ENCODE measurements at regions not wholly inside any gene's neighbourhood (a gene's known extent, or its start where the extent isn't known, plus 50 kb on each side); places are given as distances from the start of the nearest gene placed in this dataset.
"Not testable (repeated sequence)": the region's sequence is repeated elsewhere in the genome, so short reads cannot be mapped to it uniquely, and the experiment has no call there.

GRCh38 chr12:105609001-105609400, 278.5 kb downstream of the C12orf75 start:
- H3K9me3 Mint-ChIP-seq; H3K4me3 Mint-ChIP-seq; H3K27me3 Mint-ChIP-seq; H3K36me3 Mint-ChIP-seq; DNase-seq; H3K27ac Mint-ChIP-seq; H3K4me1 Mint-ChIP-seq; POLR2A ChIA-PET; ATAC-seq (ENCODE audit: low read depth): not testable (repeated sequence)

DNA sequence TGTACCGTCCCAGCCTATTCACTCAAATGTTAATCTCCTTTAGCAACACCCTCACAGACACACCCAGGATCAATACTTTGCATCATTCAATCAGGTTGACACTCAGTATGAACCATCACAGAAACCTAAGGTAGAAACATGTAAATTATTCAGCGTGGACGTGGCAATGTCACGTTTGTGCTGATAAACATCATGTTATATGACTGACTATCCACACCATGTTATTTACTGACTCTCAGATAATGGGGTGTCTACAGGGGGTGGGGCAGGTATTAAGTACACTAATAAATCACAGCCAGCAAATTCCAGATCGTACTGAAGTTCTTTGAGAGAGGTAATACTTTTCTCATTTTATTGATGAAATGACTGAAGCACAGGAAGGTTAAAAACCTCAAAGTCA, 280.0 kb downstream of the C12orf75 start:
- no peaks in the 10 kb centered on the region for H3K36me3 Mint-ChIP-seq
- H3K9me3 Mint-ChIP-seq: no peaks in the 10 kb centered on the region
- POLR2A ChIA-PET: no interaction called here
- H3K27ac Mint-ChIP-seq: no peak overlapping the region
- H3K4me3 Mint-ChIP-seq: no peak overlapping the region
- ATAC-seq (ENCODE audit: low read depth) (no peak), DNase-seq (no peak)
- H3K4me1 Mint-ChIP-seq: no peaks in the 10 kb centered on the region
- H3K27me3 Mint-ChIP-seq: peaks cover 4% of the 10 kb centered on the region

- peaks cover 4% of the 10 kb centered on the region for H3K27me3 Mint-ChIP-seq
- no peaks in the 10 kb centered on the region for H3K36me3 Mint-ChIP-seq
- DNase-seq: no peak
- H3K9me3 Mint-ChIP-seq: no peaks in the 10 kb centered on the region
- H3K4me1 Mint-ChIP-seq: no peaks in the 10 kb centered on the region
- no peak for ATAC-seq (ENCODE audit: low read depth)
- POLR2A ChIA-PET: no interaction called here
- no peak overlapping the region for H3K27ac Mint-ChIP-seq
- H3K4me3 Mint-ChIP-seq: no peak overlapping the region
Measured at GRCh38 chr12:105611340-105611739, 280.8 kb downstream of the C12orf75 start.

GRCh38 chr12:105613269-105613668, 282.8 kb downstream of the C12orf75 start:
- ATAC-seq (ENCODE audit: low read depth): no peak
- POLR2A ChIA-PET: no interaction called here

DNA sequence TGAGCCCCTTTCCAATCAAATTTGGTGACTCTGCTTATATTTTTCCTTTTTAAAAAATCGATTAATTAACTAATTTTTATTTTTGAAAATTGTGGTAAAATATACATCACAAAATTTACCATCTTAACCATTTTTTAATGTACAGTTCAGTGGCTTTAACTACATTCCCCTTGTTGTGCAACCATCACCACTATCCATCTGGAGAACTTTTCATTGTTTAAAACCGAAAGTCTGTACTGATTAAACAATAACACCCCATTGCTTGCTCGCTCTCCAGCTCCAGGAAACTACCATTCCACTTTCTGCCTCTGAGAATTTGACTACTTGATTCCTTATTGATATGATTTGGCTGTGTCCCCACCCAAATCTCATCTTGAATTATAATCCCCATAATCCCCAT, 283.4 kb downstream of the C12orf75 start:
- Mint-ChIP-seq H3K27me3 (peaks cover 6% of the 10 kb centered on the region), H3K4me1 (no peaks in the 10 kb centered on the region), H3K4me3 (no peak overlapping the region), H3K9me3 (no peaks in the 10 kb centered on the region), H3K36me3 (no peaks in the 10 kb centered on the region), H3K27ac (no peak overlapping the region)
- DNase-seq (no peak), ATAC-seq (ENCODE audit: low read depth) (no peak)
- POLR2A ChIA-PET: no interaction called here

More at GRCh38 chr12:105613269-105613668, 282.8 kb downstream of the C12orf75 start:
- H3K9me3 Mint-ChIP-seq: no peaks in the 10 kb centered on the region
- DNase-seq: no peak
- H3K4me1 Mint-ChIP-seq: no peaks in the 10 kb centered on the region
- peaks cover 6% of the 10 kb centered on the region for H3K27me3 Mint-ChIP-seq
- H3K4me3 Mint-ChIP-seq: no peak overlapping the region
- no peak overlapping the region for H3K27ac Mint-ChIP-seq
- no peaks in the 10 kb centered on the region for H3K36me3 Mint-ChIP-seq

DNA sequence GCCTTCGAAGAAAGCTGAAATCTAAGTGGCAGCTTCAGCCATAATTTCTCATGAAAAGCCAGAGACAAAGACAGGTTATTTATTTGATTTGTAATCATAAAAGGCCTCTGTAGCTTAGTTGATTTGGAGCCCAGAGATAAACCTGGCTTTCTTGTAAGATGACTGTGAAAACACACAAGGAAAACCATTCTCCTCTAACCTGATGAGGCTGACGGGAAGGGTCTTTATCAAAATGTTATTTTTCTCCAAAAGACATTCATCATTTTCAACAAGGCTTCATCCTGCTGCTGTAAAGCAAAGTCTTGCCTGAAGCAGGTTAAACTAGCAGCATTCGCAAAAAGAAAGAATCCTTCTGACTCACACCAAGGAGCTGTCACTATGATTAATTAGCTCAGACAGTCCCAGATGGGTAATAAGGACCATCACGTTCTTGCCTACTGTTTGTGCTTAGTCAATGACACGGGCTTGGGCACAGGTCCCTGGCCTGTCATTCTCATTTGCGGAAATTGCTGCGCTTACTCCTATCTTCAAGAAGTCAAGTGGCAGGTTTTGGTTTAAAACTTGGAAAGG, 286.6 kb downstream of the C12orf75 start:
- Mint-ChIP-seq H3K27me3 (peaks cover 12% of the 10 kb centered on the region), H3K4me1 (no peaks in the 10 kb centered on the region), H3K36me3 (no peaks in the 10 kb centered on the region), H3K9me3 (no peaks in the 10 kb centered on the region), H3K4me3 (no peak overlapping the region), H3K27ac (no peak overlapping the region)
- no peak for DNase-seq
- POLR2A ChIA-PET: no interaction called here
- no peak for ATAC-seq (ENCODE audit: low read depth)

DNA sequence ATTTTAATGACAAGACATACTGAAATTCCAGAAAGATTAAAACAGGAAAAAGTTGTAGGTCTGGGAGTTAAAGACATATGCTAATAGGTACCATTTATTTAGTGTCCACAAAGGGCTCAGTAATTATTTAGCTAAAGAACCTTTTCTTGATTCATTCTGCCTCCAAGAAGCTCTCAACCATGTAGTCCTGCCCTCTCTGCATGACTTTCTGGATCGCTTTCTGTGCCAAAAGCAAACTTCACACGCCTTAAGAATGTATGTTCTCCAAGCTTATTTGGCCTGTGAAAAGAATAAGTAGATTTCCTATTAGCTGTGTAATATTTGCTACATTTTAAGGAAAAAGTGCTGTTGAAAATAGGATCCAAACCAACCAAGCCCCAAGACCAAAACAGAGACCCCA, 291.7 kb downstream of the C12orf75 start:
- POLR2A ChIA-PET: no interaction called here
- H3K4me3 Mint-ChIP-seq: no peak overlapping the region
- H3K9me3 Mint-ChIP-seq: peaks cover 3% of the 10 kb centered on the region
- no peak for ATAC-seq (ENCODE audit: low read depth)
- H3K4me1 Mint-ChIP-seq: no peaks in the 10 kb centered on the region
- H3K27ac Mint-ChIP-seq: no peak overlapping the region
- peaks cover 6% of the 10 kb centered on the region for H3K27me3 Mint-ChIP-seq
- no peak for DNase-seq
- H3K36me3 Mint-ChIP-seq: no peaks in the 10 kb centered on the region

DNA sequence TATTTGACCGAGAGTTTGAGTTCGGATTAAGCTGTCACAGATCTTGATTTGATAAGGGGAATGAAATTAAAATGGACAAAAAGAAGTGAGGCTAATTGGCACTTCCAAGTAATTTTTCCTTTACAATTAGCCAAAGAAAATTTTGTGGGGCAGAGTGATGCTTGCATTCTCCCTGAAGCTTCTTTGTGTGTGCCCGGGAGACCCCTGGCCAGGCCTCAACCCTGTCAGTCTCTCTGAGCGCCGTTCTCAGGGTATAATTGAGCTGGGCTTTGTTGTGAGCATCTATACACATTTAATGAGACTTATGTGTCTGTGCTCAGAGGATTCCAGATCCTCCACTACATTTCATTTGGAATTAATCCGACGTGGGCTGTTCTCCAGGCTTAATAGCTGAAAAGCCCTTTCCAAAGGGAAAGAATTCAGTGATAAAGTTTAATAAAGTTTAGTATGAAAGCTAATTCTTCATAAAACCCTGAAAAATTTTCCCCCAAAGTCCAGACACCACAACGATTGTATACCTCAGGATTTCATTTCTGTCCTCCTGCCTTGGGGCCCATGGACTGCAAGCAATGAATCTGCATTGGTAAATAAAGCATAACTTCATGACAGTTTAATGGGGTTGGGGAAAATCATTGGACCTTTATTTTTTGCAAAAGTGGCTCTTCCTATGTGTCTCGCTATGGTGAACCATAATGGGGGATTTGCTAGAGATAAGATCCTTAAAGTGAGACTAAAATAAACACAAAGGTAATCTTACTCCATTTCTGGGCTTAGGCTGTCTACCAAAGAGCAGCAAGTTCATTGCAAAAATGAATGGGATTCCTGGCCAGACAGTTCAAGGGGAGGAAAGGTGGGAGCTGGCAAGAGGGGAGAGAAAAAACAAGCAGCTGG, 292.6 kb downstream of the C12orf75 start:
- no peaks in the 10 kb centered on the region for H3K4me1 Mint-ChIP-seq
- H3K4me3 Mint-ChIP-seq: no peak overlapping the region
- no peak overlapping the region for H3K27ac Mint-ChIP-seq
- H3K36me3 Mint-ChIP-seq: no peaks in the 10 kb centered on the region
- ATAC-seq (ENCODE audit: low read depth) (no peak), DNase-seq (no peak)
- peaks cover 3% of the 10 kb centered on the region for H3K9me3 Mint-ChIP-seq
- POLR2A ChIA-PET: no interaction called here
- H3K27me3 Mint-ChIP-seq: peaks cover 6% of the 10 kb centered on the region

DNA sequence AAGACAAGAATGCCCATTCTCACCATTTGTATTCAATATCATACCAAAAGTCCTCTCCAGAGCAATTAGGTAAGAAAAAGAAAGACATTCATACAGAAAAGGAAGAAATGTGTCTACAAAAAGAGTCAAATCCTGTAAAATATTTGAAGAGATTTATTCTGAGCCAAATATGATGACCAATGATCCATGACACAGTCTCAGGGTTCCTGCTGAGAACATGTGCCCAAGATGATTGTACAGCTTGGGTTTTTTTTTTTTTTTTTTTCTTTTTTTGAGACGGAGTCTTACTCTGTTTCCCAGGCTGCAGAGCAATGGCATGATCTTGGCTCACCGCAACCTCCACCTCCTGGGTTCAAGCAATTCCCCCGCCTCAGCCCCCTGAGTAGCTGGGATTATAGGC, 296.2 kb downstream of the C12orf75 start:
- Mint-ChIP-seq H3K4me3 (no peak overlapping the region), H3K4me1 (no peaks in the 10 kb centered on the region), H3K9me3 (peaks cover 3% of the 10 kb centered on the region), H3K27ac (no peak overlapping the region), H3K36me3 (no peaks in the 10 kb centered on the region), H3K27me3 (no peaks in the 10 kb centered on the region)
- DNase-seq (no peak), ATAC-seq (ENCODE audit: low read depth) (no peak)
- POLR2A ChIA-PET: no interaction called here

- no peaks in the 10 kb centered on the region for H3K36me3 Mint-ChIP-seq
- H3K9me3 Mint-ChIP-seq: peaks cover 5% of the 10 kb centered on the region
- no peak for DNase-seq
- POLR2A ChIA-PET: no interaction called here
- no peak overlapping the region for H3K27ac Mint-ChIP-seq
- H3K4me3 Mint-ChIP-seq: no peak overlapping the region
- no peak for ATAC-seq (ENCODE audit: low read depth)
- H3K27me3 Mint-ChIP-seq: no peaks in the 10 kb centered on the region
- no peaks in the 10 kb centered on the region for H3K4me1 Mint-ChIP-seq
Measured at GRCh38 chr12:105637470-105637869, 307.0 kb downstream of the C12orf75 start.

DNA sequence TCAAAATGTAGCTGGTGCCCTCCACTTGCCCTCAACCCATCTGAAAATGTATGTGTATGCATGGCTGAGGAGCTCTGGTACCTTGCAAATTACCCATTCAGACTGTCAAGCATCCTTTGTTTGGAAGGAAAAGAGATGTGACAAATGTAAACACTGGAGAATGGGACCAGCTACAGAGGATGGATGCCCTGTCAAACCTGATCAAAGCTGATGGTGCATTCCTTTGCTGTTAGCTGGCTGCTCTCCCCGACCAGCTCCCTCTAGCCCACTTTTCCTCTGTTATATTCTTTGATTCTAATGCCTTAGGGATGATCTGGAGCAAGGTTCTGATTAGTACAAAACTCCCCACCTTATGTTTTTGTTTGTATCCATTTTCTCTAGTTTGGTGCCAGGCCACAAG, 310.3 kb downstream of the C12orf75 start:
- POLR2A ChIA-PET: no interaction called here
- DNase-seq (no peak), ATAC-seq (ENCODE audit: low read depth) (no peak)
- H3K27me3 Mint-ChIP-seq: no peaks in the 10 kb centered on the region
- H3K36me3 Mint-ChIP-seq: no peaks in the 10 kb centered on the region
- H3K4me3 Mint-ChIP-seq: no peak overlapping the region
- H3K9me3 Mint-ChIP-seq: peaks cover 5% of the 10 kb centered on the region
- no peak overlapping the region for H3K27ac Mint-ChIP-seq
- no peaks in the 10 kb centered on the region for H3K4me1 Mint-ChIP-seq

GRCh38 chr12:105641749-105642148, 311.3 kb downstream of the C12orf75 start:
- no peak overlapping the region for H3K27ac Mint-ChIP-seq
- no peaks in the 10 kb centered on the region for H3K36me3 Mint-ChIP-seq
- DNase-seq: no peak
- H3K9me3 Mint-ChIP-seq: peaks cover 5% of the 10 kb centered on the region
- no peak for ATAC-seq (ENCODE audit: low read depth)
- H3K4me1 Mint-ChIP-seq: no peaks in the 10 kb centered on the region
- POLR2A ChIA-PET: no interaction called here
- no peaks in the 10 kb centered on the region for H3K27me3 Mint-ChIP-seq
- H3K4me3 Mint-ChIP-seq: no peak overlapping the region

- DNase-seq (no peak), ATAC-seq (ENCODE audit: low read depth) (no peak)
- no peak overlapping the region for H3K4me3 Mint-ChIP-seq
- no peaks in the 10 kb centered on the region for H3K4me1 Mint-ChIP-seq
- H3K27ac Mint-ChIP-seq: no peak overlapping the region
- POLR2A ChIA-PET: no interaction called here
- no peaks in the 10 kb centered on the region for H3K27me3 Mint-ChIP-seq
- no peaks in the 10 kb centered on the region for H3K36me3 Mint-ChIP-seq
- peaks cover 2% of the 10 kb centered on the region for H3K9me3 Mint-ChIP-seq
Measured at GRCh38 chr12:105644770-105645169, 314.3 kb downstream of the C12orf75 start.

DNA sequence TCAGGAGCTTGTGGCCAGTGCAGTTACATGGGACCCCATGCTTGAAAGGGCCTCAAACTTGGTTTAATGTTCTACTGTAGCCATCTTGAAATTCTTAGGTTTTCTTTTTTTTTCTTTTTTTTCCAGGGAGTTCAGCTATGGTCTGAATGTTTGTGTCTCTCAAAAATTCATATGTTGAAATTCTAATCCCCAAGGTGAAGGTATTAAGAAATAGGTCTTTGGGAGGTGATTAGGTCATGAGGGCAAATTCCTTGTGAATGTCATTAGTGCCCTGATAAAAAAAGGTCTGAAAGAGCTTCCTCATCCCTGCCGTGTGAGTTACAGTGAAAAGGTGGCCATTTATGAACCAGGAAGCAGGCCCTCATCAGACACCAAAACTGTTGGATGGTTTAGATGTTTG, 324.1 kb downstream of the C12orf75 start:
- DNase-seq: no peak
- Mint-ChIP-seq H3K36me3 (no peaks in the 10 kb centered on the region), H3K27me3 (no peaks in the 10 kb centered on the region), H3K4me3 (no peak overlapping the region), H3K4me1 (no peaks in the 10 kb centered on the region), H3K9me3 (peaks cover 2% of the 10 kb centered on the region), H3K27ac (no peak overlapping the region)
- POLR2A ChIA-PET: no interaction called here
- no peak for ATAC-seq (ENCODE audit: low read depth)
